ENCODE measurements at regions not wholly inside any gene's neighbourhood (a gene's known extent, or its start where the extent isn't known, plus 50 kb on each side); places are given as distances from the start of the nearest gene placed in this dataset.

GRCh38 chr5:154117930-154118329, 72.6 kb upstream of the GALNT10 start:
- TF ChIP-seq CTCF (IDR thresholded peaks at IDR 0.05) (no peak), POLR2A (IDR thresholded peaks at IDR 0.05) (no peak), POLR2AphosphoS5 (IDR thresholded peaks at IDR 0.05; ENCODE audit: insufficient read depth in 1 of 2, low read depth in 1 of 2) (no peak)
